ENCODE measurements at regions not wholly inside any gene's neighbourhood (a gene's known extent, or its start where the extent isn't known, plus 50 kb on each side); places are given as distances from the start of the nearest gene placed in this dataset.
"Not testable (repeated sequence)": the region's sequence is repeated elsewhere in the genome, so short reads cannot be mapped to it uniquely, and the experiment has no call there.

GRCh38 chr3:5360453-5360852, 172.9 kb downstream of the EDEM1 start:
- Histone ChIP-seq H3K27ac (no peak overlapping the region), H3K27me3 (no peaks in the 10 kb centered on the region), H3K4me1 (no peaks in the 10 kb centered on the region), H3K36me3 (no peaks in the 10 kb centered on the region), H3K4me3 (no peak overlapping the region), H3K9me3 (no peaks in the 10 kb centered on the region)
- no peak for TF ChIP-seq POLR2A (IDR thresholded peaks at IDR 0.05)
- TF ChIP-seq CTCF (IDR thresholded peaks at IDR 0.05), result no peak
- no peak for DNase-seq
- intact Hi-C loops (cut with DNase I; ENCODE audit: low total_unique reads), result no loop called here

- Histone ChIP-seq H3K4me1 (no peaks in the 10 kb centered on the region), H3K36me3 (no peaks in the 10 kb centered on the region), H3K27me3 (no peaks in the 10 kb centered on the region), H3K27ac (no peak overlapping the region), H3K9me3 (no peaks in the 10 kb centered on the region), H3K4me3 (no peak overlapping the region)
- TF ChIP-seq CTCF (IDR thresholded peaks at IDR 0.05) (no peak), POLR2A (IDR thresholded peaks at IDR 0.05) (no peak)
- intact Hi-C loops (cut with DNase I; ENCODE audit: low total_unique reads), result no loop called here
- no peak for DNase-seq
These were observed 179.2 kb downstream of the EDEM1 start for GRCh38 chr3:5366746-5367145.

- H3K27me3 ChIP-seq; H3K4me1 ChIP-seq; H3K36me3 ChIP-seq; H3K27ac ChIP-seq; H3K9me3 ChIP-seq; DNase-seq; intact Hi-C loops (cut with DNase I; ENCODE audit: low total_unique reads); H3K4me3 ChIP-seq: not testable (repeated sequence)
These were observed 184.0 kb downstream of the EDEM1 start for GRCh38 chr3:5371555-5371954.

GRCh38 chr3:5376761-5377160, 189.3 kb downstream of the EDEM1 start:
- Histone ChIP-seq H3K4me3 (no peak overlapping the region), H3K4me1 (no peaks in the 10 kb centered on the region), H3K27me3 (no peaks in the 10 kb centered on the region), H3K9me3 (no peaks in the 10 kb centered on the region), H3K36me3 (no peaks in the 10 kb centered on the region), H3K27ac (no peak overlapping the region)
- TF ChIP-seq POLR2A (IDR thresholded peaks at IDR 0.05) (no peak), CTCF (IDR thresholded peaks at IDR 0.05) (no peak)
- no peak for DNase-seq
- intact Hi-C loops (cut with DNase I; ENCODE audit: low total_unique reads), result no loop called here

- intact Hi-C loops (cut with DNase I; ENCODE audit: low total_unique reads); H3K4me1 ChIP-seq; H3K4me3 ChIP-seq; DNase-seq; H3K27me3 ChIP-seq; H3K9me3 ChIP-seq; H3K27ac ChIP-seq; H3K36me3 ChIP-seq: not testable (repeated sequence)
These were observed 191.8 kb downstream of the EDEM1 start for GRCh38 chr3:5379266-5379665.

- DNase-seq; H3K36me3 ChIP-seq; H3K27me3 ChIP-seq; H3K4me3 ChIP-seq; H3K27ac ChIP-seq; intact Hi-C loops (cut with DNase I; ENCODE audit: low total_unique reads); H3K4me1 ChIP-seq; H3K9me3 ChIP-seq: not testable (repeated sequence)
These were observed 196.2 kb downstream of the EDEM1 start for GRCh38 chr3:5383486-5384263.
